SK-N-MC (cell line): ENCODE measurements at regions not wholly inside any gene's neighbourhood (a gene's known extent, or its start where the extent isn't known, plus 50 kb on each side); places are given as distances from the start of the nearest gene placed in this dataset.

Experiments used
- EZH2 ChIP-seq: fragments of 200-600 bp; sonication (generic); IDR thresholded peaks from one replicate; pipeline ENCODE4 v1.6.1; 2017; ENCODE audit warnings: antibody characterized with exemption
- FOXP2 ChIP-seq: optimal IDR thresholded peaks from 2 replicates; pipeline ENCODE3; 2011; ENCODE audit warnings: mild to moderate bottlenecking, moderate library complexity; ENCODE audit not compliant: insufficient read depth; ENCODE audit errors: extremely low read length, control extremely low read depth

GRCh38 chr10:35889971-35890675 lies 248.0 kb upstream of the FZD8 start:
- TF ChIP-seq FOXP2, result no peak
- no peak for TF ChIP-seq EZH2
